Progenitor cell of endocrine pancreas (in vitro differentiated cells): ENCODE measurements at regions not wholly inside any gene's neighbourhood (a gene's known extent, or its start where the extent isn't known, plus 50 kb on each side); places are given as distances from the start of the nearest gene placed in this dataset.

Source experiments
- DNase-seq: peaks from one replicate; pipeline ENCODE4 v3.0.0; 2021; ENCODE audit warnings: low spot score; ENCODE audit not compliant: unreplicated experiment
- H3K27ac Mint-ChIP-seq: 2 replicates; pipeline ENCODE4 v1.8.0; 2021; ENCODE audit warnings: mild to moderate bottlenecking, moderate library complexity, mixed read lengths
- H3K27me3 Mint-ChIP-seq: 2 replicates; pipeline ENCODE4 v1.8.0; 2021; ENCODE audit warnings: mixed read lengths
- H3K36me3 Mint-ChIP-seq: 2 replicates; pipeline ENCODE4 v1.8.0; 2022; ENCODE audit warnings: mixed read lengths; ENCODE audit not compliant: insufficient read depth
- H3K4me1 Mint-ChIP-seq: 2 replicates; pipeline ENCODE4 v1.8.0; 2021; ENCODE audit warnings: low read depth, mixed read lengths
- H3K4me3 Mint-ChIP-seq: 2 replicates; pipeline ENCODE4 v1.8.0; 2021; ENCODE audit warnings: low read depth, mild to moderate bottlenecking, moderate library complexity, mixed read lengths
- H3K9me3 Mint-ChIP-seq: 2 replicates; pipeline ENCODE4 v1.8.0; 2021; ENCODE audit warnings: low read depth, mixed read lengths
- CTCF ChIP-seq: fragments of 200-600 bp; sonication (generic); IDR thresholded peaks from one replicate; pipeline ENCODE4 v1.5.0; 2021; ENCODE audit warnings: antibody characterized with exemption, mild to moderate bottlenecking; ENCODE audit not compliant: unreplicated experiment

GRCh38 chr4:130338851-130339250 is 1242.9 kb downstream of the C4orf33 start:
- DNase-seq, result no peak
- Mint-ChIP-seq H3K4me1 (peaks cover 2% of the 10 kb centered on the region), H3K36me3 (no peaks in the 10 kb centered on the region), H3K27me3 (no peaks in the 10 kb centered on the region), H3K9me3 (no peaks in the 10 kb centered on the region), H3K27ac (no peak overlapping the region), H3K4me3 (no peak overlapping the region)
- TF ChIP-seq CTCF, result no peak

GRCh38 chr4:130349745-130350144 is 1253.8 kb downstream of the C4orf33 start:
- DNase-seq, result no peak
- Mint-ChIP-seq H3K9me3 (no peaks in the 10 kb centered on the region), H3K4me1 (no peaks in the 10 kb centered on the region), H3K36me3 (no peaks in the 10 kb centered on the region), H3K4me3 (no peak overlapping the region), H3K27ac (no peak overlapping the region), H3K27me3 (no peaks in the 10 kb centered on the region)
- no peak for TF ChIP-seq CTCF

GRCh38 chr4:130356873-130357272 is 1260.9 kb downstream of the C4orf33 start:
- H3K36me3 Mint-ChIP-seq, result no peaks in the 10 kb centered on the region
- H3K9me3 Mint-ChIP-seq, result no peaks in the 10 kb centered on the region
- no peak for TF ChIP-seq CTCF
- no peak for DNase-seq
- no peak overlapping the region for H3K4me3 Mint-ChIP-seq
- no peak overlapping the region for H3K27ac Mint-ChIP-seq
- H3K27me3 Mint-ChIP-seq, result no peaks in the 10 kb centered on the region
- H3K4me1 Mint-ChIP-seq, result peaks cover 6% of the 10 kb centered on the region

GRCh38 chr4:130359542-130359941 is 1263.6 kb downstream of the C4orf33 start:
- H3K27ac Mint-ChIP-seq, result no peak overlapping the region
- no peak overlapping the region for H3K4me3 Mint-ChIP-seq
- no peaks in the 10 kb centered on the region for H3K9me3 Mint-ChIP-seq
- no peaks in the 10 kb centered on the region for H3K27me3 Mint-ChIP-seq
- DNase-seq, result no peak
- H3K36me3 Mint-ChIP-seq, result no peaks in the 10 kb centered on the region
- H3K4me1 Mint-ChIP-seq, result peaks cover 6% of the 10 kb centered on the region
- peak; percentile 53 for TF ChIP-seq CTCF

GRCh38 chr4:130361616-130362015 is 1265.7 kb downstream of the C4orf33 start:
- DNase-seq, result no peak
- Mint-ChIP-seq H3K36me3 (no peaks in the 10 kb centered on the region), H3K4me3 (no peak overlapping the region), H3K9me3 (no peaks in the 10 kb centered on the region), H3K27ac (no peak overlapping the region), H3K27me3 (no peaks in the 10 kb centered on the region), H3K4me1 (peaks cover 6% of the 10 kb centered on the region)
- no peak for TF ChIP-seq CTCF
